ENCODE measurements at regions not wholly inside any gene's neighbourhood (a gene's known extent, or its start where the extent isn't known, plus 50 kb on each side); places are given as distances from the start of the nearest gene placed in this dataset.
"Not testable (repeated sequence)": the region's sequence is repeated elsewhere in the genome, so short reads cannot be mapped to it uniquely, and the experiment has no call there.

GRCh38 chr2:209145220-209145691 is 278.6 kb upstream of the MAP2 start:
- in situ Hi-C loops (cut with MboI; ENCODE audit: low sequenced_read_pairs): not testable (repeated sequence)

DNA sequence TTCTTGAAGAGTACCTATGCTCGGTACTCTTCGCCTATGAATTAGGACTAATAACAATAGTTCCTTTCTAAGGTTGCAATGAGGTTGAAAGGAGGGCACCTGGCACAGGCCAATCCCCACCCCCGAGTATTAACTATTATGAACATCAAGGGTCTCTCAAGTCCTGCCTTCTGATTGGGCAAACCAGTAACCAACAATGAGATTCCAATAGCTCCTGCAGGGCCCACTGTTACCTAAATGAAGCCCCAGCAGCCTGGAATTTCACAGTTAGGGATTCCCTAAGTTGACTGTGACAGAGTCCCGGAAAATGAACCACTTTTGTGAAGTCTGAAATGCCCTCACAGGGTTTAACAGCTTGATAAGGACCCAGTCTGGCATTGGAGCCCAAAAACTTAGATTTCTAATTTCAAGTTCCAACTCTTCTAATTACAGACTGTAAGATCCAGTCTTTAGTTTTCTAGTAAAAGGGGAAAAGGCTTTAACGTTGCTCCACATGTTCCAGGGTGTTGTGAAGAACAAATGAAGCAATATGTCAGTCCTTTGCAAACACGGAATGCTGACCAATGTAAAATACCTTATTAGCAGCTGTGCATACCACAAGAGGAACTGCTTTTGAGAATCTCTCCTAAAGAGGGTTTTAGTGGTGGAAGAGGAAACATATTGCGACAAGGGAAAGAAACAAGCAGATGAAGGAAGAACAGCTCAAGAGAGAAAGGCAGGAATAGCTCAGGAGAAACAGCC is 277.7 kb upstream of the MAP2 start:
- in situ Hi-C loops (cut with MboI; ENCODE audit: low sequenced_read_pairs): no loop called here

DNA sequence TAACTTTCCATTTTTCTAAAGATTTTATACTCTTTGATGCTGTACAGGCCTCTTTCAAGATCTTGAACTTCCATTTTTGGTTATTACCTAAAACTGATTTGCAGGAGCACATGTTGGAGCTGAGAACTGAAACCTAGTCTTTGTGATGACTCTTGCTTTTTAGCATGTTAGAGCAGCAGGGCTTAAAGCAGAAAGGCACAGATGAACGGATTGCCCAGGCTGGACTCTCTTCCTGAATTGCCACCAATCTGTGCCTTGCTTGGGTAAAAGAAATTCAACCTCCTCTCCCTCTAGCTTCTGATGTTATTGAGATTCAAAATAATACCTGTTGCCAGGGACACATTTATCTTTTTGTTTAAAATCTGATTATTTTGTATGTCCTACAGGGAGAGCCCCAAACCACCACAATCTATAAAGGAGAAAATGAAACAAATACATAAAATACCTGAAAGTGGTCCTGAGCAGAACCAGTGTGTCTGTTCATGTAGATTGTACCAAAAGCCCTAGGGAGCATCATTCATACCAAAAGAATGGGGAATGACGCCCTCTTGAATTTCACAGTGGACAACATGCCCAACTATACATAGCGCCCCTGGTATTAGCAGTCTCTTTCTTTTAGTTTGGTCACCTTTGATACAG is 277.0 kb upstream of the MAP2 start:
- in situ Hi-C loops (cut with MboI; ENCODE audit: low sequenced_read_pairs): no loop called here

DNA sequence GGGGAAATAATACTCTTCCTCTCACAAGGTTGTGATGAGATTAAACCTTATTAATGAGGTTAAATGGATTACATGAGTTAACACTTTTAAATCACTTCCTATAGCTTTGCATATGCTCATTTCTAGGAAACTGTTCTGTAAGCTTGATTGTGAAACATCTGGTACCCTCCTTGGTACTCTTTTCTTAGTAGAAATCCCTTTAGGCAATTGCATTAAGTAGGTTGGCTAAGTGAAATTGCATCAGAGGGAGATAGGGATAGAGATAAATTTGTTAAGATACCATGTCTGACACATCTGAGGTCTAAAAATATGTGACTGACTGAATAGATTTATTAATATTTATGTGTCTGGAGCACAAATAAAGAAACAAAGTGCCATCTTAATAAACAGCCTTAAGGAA is 275.9 kb upstream of the MAP2 start:
- in situ Hi-C loops (cut with MboI; ENCODE audit: low sequenced_read_pairs): no loop called here

DNA sequence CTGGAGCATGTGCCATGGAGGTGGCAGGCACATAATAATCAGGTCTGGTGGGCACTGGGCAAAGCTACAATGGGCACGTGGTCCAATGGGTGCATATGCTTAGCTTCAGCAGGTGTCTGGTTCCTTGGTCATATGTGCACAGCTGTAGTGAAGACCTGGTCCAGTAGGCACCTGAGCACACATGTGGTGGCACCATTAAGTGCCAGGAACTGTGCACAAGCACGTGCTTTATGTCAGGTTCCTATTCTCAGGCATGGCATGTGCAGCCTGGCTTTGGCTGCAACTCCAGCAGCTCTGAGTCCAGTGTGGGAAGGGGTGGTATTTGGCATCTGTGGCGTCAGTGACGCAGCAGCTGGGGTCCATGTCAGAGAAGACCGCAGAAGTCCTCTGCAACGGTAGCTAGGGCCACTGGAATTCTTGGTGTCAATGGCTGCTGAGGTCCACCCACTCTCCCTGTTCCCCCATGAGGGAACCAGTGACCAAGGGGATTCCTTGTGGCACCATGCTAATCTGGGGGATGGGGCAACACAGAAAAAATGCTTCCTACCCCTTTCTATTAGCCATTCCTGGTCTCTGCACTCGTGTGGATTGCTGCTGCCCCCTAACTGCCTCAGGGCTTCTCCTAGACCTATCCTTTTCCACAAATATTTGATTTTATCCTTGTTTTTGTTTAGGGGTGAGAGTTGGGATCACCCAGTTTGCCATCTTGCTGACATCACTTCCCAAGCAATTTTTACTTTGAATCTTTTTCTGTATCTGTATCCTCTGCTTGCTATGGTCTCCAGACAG is 262.9 kb upstream of the MAP2 start:
- in situ Hi-C loops (cut with MboI; ENCODE audit: low sequenced_read_pairs): no loop called here

GRCh38 chr2:209162129-209162528 is 261.7 kb upstream of the MAP2 start:
- in situ Hi-C loops (cut with MboI; ENCODE audit: low sequenced_read_pairs): no loop called here

- in situ Hi-C loops (cut with MboI; ENCODE audit: low sequenced_read_pairs): no loop called here
These were observed 241.9 kb upstream of the MAP2 start for GRCh38 chr2:209181984-209182383.

DNA sequence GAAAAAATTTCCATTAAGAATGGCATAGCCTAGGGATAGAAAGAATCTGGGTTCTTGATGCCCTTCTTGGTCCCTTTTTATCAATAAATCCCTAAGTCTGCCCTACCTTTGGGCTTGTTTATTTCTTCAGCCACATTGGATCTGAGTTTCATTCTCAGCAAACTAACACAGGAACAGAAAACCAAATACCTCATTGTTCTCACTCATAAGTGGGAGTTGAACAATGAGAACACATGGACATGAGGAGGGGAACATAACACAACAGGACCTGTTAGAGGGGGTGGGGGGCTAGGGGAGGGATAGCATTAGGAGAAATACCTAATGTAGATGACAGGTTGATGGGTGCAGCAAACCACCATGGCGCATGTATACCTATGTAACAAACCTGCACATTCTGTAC is 237.0 kb upstream of the MAP2 start:
- in situ Hi-C loops (cut with MboI; ENCODE audit: low sequenced_read_pairs): not testable (repeated sequence)

- in situ Hi-C loops (cut with MboI; ENCODE audit: low sequenced_read_pairs): no loop called here
These were observed 234.0 kb upstream of the MAP2 start for GRCh38 chr2:209189893-209190292.

- in situ Hi-C loops (cut with MboI; ENCODE audit: low sequenced_read_pairs): no loop called here
These were observed 232.7 kb upstream of the MAP2 start for GRCh38 chr2:209191139-209191538.

- in situ Hi-C loops (cut with MboI; ENCODE audit: low sequenced_read_pairs): no loop called here
These were observed 229.1 kb upstream of the MAP2 start for GRCh38 chr2:209194717-209195116.

DNA sequence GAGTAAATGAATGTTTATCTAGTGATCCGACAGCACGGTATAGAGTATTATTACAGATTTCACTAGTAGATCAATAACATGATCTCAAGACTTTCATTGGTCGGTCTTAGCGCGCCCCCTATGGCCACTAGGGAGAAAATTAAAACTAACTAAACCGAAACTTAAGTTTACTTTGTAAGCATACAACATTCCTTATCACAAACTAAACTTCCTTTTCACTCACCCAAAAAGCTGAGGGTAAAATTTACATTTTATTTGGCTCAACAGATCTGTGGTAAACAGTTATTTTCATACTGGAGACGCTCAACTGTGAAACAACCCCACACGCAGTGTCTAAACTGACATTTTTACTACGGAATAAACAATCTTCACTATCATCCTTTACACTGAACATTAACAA is 215.6 kb upstream of the MAP2 start:
- in situ Hi-C loops (cut with MboI; ENCODE audit: low sequenced_read_pairs): loop anchor here (25.0 kb wide), 1 partner anchor 746 kb away; no protein-coding TSS in a partner anchor

DNA sequence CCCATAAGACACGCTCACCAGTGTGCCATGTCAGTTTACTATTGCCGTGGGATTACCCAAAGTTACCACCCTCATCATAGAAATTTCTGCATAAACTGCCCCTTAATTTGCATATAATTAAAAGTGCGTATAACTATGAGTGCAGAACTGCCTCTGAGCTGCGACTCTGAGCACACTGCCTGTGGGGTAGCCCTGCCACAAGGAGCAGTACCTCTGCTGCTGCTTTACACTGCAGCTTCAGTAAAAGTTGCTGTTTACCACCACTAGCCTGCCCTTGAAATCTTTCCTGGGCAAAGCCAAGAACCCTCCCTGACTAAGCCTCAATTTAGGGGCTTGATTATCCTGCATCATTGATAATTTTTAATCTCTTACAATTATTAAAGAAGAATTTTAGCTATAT is 213.9 kb upstream of the MAP2 start:
- in situ Hi-C loops (cut with MboI; ENCODE audit: low sequenced_read_pairs): loop anchor here (25.0 kb wide), 1 partner anchor 748 kb away; no protein-coding TSS in a partner anchor

DNA sequence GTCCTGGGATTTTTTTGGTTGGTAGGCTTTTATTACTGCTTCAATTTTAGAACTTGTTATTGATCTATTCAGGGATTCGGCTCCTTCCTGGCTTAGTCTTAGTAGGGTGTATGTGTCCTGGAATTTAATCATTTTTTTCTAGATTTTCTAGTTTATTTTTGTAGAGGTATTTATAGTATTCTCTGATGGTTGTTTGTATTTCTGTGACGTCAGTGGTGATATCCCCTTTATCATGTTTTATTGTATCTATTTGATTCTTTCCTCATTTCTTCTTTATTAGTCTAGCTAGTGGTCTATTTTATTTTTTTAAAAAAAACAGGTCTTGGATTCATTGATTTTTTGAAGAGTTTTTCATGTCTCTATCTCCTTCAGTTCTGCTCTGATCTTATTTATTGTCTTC is 193.3 kb upstream of the MAP2 start:
- in situ Hi-C loops (cut with MboI; ENCODE audit: low sequenced_read_pairs): no loop called here

DNA sequence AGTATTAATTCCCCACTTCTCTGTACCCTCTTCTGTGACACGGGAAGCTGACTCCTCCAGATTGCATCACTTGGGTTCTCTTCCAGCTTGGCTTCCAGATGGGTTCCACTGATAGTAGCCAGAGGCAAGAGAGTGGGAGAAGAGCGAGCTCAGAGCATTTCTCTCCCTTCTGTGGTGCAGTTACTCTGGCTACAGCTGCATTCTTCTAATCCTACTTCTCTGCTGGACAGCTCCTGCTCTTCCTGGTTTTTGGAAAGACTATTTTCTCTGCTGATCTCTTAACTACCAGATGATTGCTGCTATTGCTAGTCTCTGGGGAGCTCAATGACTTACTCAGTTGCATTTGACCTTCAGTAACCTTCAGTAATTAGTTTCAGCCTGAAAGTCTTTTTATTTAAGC is 187.5 kb upstream of the MAP2 start:
- in situ Hi-C loops (cut with MboI; ENCODE audit: low sequenced_read_pairs): no loop called here

- in situ Hi-C loops (cut with MboI; ENCODE audit: low sequenced_read_pairs): no loop called here
These were observed 184.9 kb upstream of the MAP2 start for GRCh38 chr2:209238765-209239584.

- in situ Hi-C loops (cut with MboI; ENCODE audit: low sequenced_read_pairs): no loop called here
These were observed 184.3 kb upstream of the MAP2 start for GRCh38 chr2:209239585-209239938.

- in situ Hi-C loops (cut with MboI; ENCODE audit: low sequenced_read_pairs): no loop called here
These were observed 183.6 kb upstream of the MAP2 start for GRCh38 chr2:209240204-209240603.

GRCh38 chr2:209253544-209253943 is 170.3 kb upstream of the MAP2 start:
- in situ Hi-C loops (cut with MboI; ENCODE audit: low sequenced_read_pairs): no loop called here

GRCh38 chr2:209259767-209260166 is 164.1 kb upstream of the MAP2 start:
- in situ Hi-C loops (cut with MboI; ENCODE audit: low sequenced_read_pairs): no loop called here

DNA sequence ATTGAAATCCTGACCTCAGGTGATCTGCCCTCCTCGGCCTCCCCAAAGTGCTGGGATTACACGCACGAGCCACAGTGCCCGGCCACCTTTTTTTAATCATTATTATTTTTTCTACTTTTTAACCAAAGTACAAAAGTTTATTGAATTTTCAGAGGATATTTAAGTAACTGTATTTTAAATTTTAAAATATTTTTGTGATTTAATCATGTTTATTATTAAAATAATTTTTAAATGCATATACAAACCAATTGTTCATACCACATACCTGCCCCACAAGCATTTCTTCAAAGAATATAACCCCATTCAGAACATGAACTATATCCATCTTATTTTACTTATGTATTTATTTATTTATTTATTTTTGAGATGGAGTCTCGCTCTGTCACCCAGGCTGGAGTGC is 163.6 kb upstream of the MAP2 start:
- in situ Hi-C loops (cut with MboI; ENCODE audit: low sequenced_read_pairs): no loop called here
